ENCODE measurements at regions not wholly inside any gene's neighbourhood (a gene's known extent, or its start where the extent isn't known, plus 50 kb on each side); places are given as distances from the start of the nearest gene placed in this dataset.
"Not testable (repeated sequence)": the region's sequence is repeated elsewhere in the genome, so short reads cannot be mapped to it uniquely, and the experiment has no call there.

- ChIA-PET POLR2A (no interaction called here), CTCF (interaction anchor here (1.2 to 2.6 kb wide), 4 partner anchors 10 to 178 kb away, joined by 3 to 6 read pairs (median 4); partner anchors contain the start of gene NAMPT)
- TF ChIP-seq CTCF (IDR thresholded peaks at IDR 0.05; ENCODE audit: control extremely low read depth, extremely low read depth, low read depth, missing control alignments): no peak
- DNase-seq (ENCODE audit: extremely low spot score): no peak
Observed at GRCh38 chr7:106345421-106346166, 60.8 kb upstream of the NAMPT start.

- no peak for TF ChIP-seq CTCF (IDR thresholded peaks at IDR 0.05; ENCODE audit: control extremely low read depth, extremely low read depth, low read depth, missing control alignments)
- CTCF ChIA-PET: interaction anchor here (1.2 to 2.6 kb wide), 6 partner anchors 10 to 177 kb away, joined by 3 to 10 read pairs (median 5); partner anchors contain the start of gene NAMPT
- POLR2A ChIA-PET: no interaction called here
- DNase-seq (ENCODE audit: extremely low spot score): no peak
Observed at GRCh38 chr7:106344861-106345260, 60.1 kb upstream of the NAMPT start.

- ChIA-PET POLR2A (interaction anchor here (0.6 kb wide), 1 partner anchor 60 kb away, joined by 3 read pairs; the partner anchor contains the start of gene NAMPT), CTCF (interaction anchor here (1.3 to 2.6 kb wide), 4 partner anchors 10 to 23 kb away, joined by 5 to 10 read pairs (median 6); no protein-coding TSS in a partner anchor)
- no peak for TF ChIP-seq CTCF (IDR thresholded peaks at IDR 0.05; ENCODE audit: control extremely low read depth, extremely low read depth, low read depth, missing control alignments)
- no peak for DNase-seq (ENCODE audit: extremely low spot score)
Observed at GRCh38 chr7:106344211-106344610, 59.4 kb upstream of the NAMPT start.

- POLR2A ChIA-PET; DNase-seq (ENCODE audit: extremely low spot score): not testable (repeated sequence)
- CTCF ChIA-PET: interaction anchor here (1.8 kb wide), 1 partner anchor 10 kb away, joined by 7 read pairs; no protein-coding TSS in a partner anchor
Observed at GRCh38 chr7:106342049-106342448, 57.3 kb upstream of the NAMPT start.

GRCh38 chr7:106340247-106340596 lies 55.4 kb upstream of the NAMPT start:
- DNase-seq (ENCODE audit: extremely low spot score); POLR2A ChIA-PET: not testable (repeated sequence)
- CTCF ChIA-PET: interaction anchor here (0.9 to 1.2 kb wide), 2 partner anchors 9 to 13 kb away, joined by 3 to 7 read pairs; no protein-coding TSS in a partner anchor

- ChIA-PET POLR2A (no interaction called here), CTCF (interaction anchor here (0.9 to 1.2 kb wide), 2 partner anchors 9 to 13 kb away, joined by 3 to 7 read pairs; no protein-coding TSS in a partner anchor)
- TF ChIP-seq CTCF (IDR thresholded peaks at IDR 0.05; ENCODE audit: control extremely low read depth, extremely low read depth, low read depth, missing control alignments): no peak
- DNase-seq (ENCODE audit: extremely low spot score): no peak
Observed at GRCh38 chr7:106339513-106340246, 54.9 kb upstream of the NAMPT start.

- ChIA-PET POLR2A (no interaction called here), CTCF (interaction anchor here (1.3 kb wide), 1 partner anchor 21 kb away, joined by 4 read pairs; no protein-coding TSS in a partner anchor)
- TF ChIP-seq CTCF (IDR thresholded peaks at IDR 0.05; ENCODE audit: control extremely low read depth, extremely low read depth, low read depth, missing control alignments): no peak
- no peak for DNase-seq (ENCODE audit: extremely low spot score)
Observed at GRCh38 chr7:106337754-106338153, 53.0 kb upstream of the NAMPT start.
